H1 (cell line): ENCODE measurements at regions not wholly inside any gene's neighbourhood (a gene's known extent, or its start where the extent isn't known, plus 50 kb on each side); places are given as distances from the start of the nearest gene placed in this dataset.

Experiments used
- CTCF ChIA-PET: fragments of 300-600 bp; sonication (Branson Sonifier 250); formaldehyde crosslinking; loops from one replicate; lab custom pipeline; 2021; ENCODE audit not compliant: partially characterized antibody; lab: Charles Lee
- POLR2A ChIA-PET: fragments of 300-600 bp; sonication (Branson Sonifier 250); formaldehyde crosslinking; loops from one replicate; lab custom pipeline; 2021; ENCODE audit warnings: inconsistent platforms; ENCODE audit not compliant: partially characterized antibody; lab: Charles Lee
- DNase-seq, 2 experiments: peaks; one replicate each; pipeline versions ENCODE4 v3.0.0 to v3.0.0-alpha.2; 2010 to 2022; ENCODE audit warnings: low spot score in 2 of 2, low read depth in 1 of 2, mixed read lengths in 1 of 2
- FAIRE-seq: peaks from 2 replicates; lab custom pipeline; 2011; peaks lifted over from hg19 to GRCh38; lab: Jason Lieb, UNC
- H2AFZ ChIP-seq: 2 replicates; pipeline ENCODE4 v1.8.1; 2012; ENCODE audit warnings: low read length, inconsistent platforms
- H2AK5ac ChIP-seq: 2 replicates; pipeline ENCODE4 v1.6.1; 2013; ENCODE audit warnings: low read depth, low read length
- H2BK120ac ChIP-seq: replicated peaks from 2 replicates; pipeline ENCODE3; 2013; ENCODE audit warnings: low read depth, low read length, inconsistent platforms
- H2BK12ac ChIP-seq: 2 replicates; pipeline ENCODE4 v1.6.1; 2013; ENCODE audit warnings: low read depth, low read length
- H2BK15ac ChIP-seq: 2 replicates; pipeline ENCODE4 v1.6.1; 2013; ENCODE audit warnings: low read length
- H2BK20ac ChIP-seq: 2 replicates; pipeline ENCODE4 v1.6.1; 2013; ENCODE audit warnings: low read length
- H2BK5ac ChIP-seq: 2 replicates; pipeline ENCODE4 v1.6.1; 2013; ENCODE audit warnings: low read depth, low read length
- H3K14ac ChIP-seq: 2 replicates; pipeline ENCODE4 v1.6.1; 2013; ENCODE audit warnings: inconsistent platforms; ENCODE audit not compliant: insufficient read length
- H3K18ac ChIP-seq: 2 replicates; pipeline ENCODE4 v1.6.1; 2013; ENCODE audit warnings: low read length; ENCODE audit errors: extremely low read depth
- H3K23ac ChIP-seq: 2 replicates; pipeline ENCODE4 v1.6.1; 2013; ENCODE audit warnings: inconsistent platforms; ENCODE audit not compliant: insufficient read length
- H3K23me2 ChIP-seq: 2 replicates; pipeline ENCODE4 v1.6.1; 2013; ENCODE audit warnings: low read depth, low read length
- H3K27ac ChIP-seq: 2 replicates; pipeline ENCODE4 v1.6.1; 2011; ENCODE audit warnings: low read depth, low read length, inconsistent platforms
- H3K27me3 ChIP-seq, 4 experiments: replicated peaks in 1 of 4; 1 replicate in 1 of 4; 2 replicates in 3 of 4; pipeline versions ENCODE4 v1.6.1 to v1.8.1; 2011 to 2013; ENCODE audit warnings: low read length in 3 of 4, mild to moderate bottlenecking in 3 of 4, inconsistent platforms in 2 of 4, mixed read lengths in 2 of 4, moderate library complexity in 1 of 4; ENCODE audit not compliant: control insufficient read depth in 3 of 4, insufficient read depth in 3 of 4; ENCODE audit errors: extremely low read depth in 1 of 4
- H3K36me3 ChIP-seq, 4 experiments: 2 replicates each; pipeline versions ENCODE4 v1.6.1 to v1.8.1; 2011 to 2013; ENCODE audit warnings: mild to moderate bottlenecking in 4 of 4, low read length in 3 of 4, moderate library complexity in 2 of 4, control low read depth in 1 of 4, inconsistent platforms in 1 of 4; ENCODE audit not compliant: insufficient read depth in 4 of 4, control insufficient read depth in 2 of 4
- H3K4ac ChIP-seq: replicated peaks from 2 replicates; pipeline ENCODE3; 2013; ENCODE audit warnings: low read length, low read depth, mixed read lengths, inconsistent platforms; ENCODE audit not compliant: insufficient read length
- H3K4me1 ChIP-seq, 4 experiments: replicated peaks in 1 of 4; 1 replicate in 1 of 4; 2 replicates in 3 of 4; pipeline versions ENCODE4 v1.6.1 to v1.8.1; 2011 to 2013; ENCODE audit warnings: low read length in 3 of 4, inconsistent platforms in 2 of 4, mixed read lengths in 1 of 4; ENCODE audit not compliant: insufficient read depth in 4 of 4, control insufficient read depth in 3 of 4
- H3K4me2 ChIP-seq, 2 experiments: 2 replicates each; pipeline versions ENCODE4 v1.6.1 to v1.8.1; 2011 to 2013; ENCODE audit warnings: low read depth in 2 of 2, low read length in 2 of 2, control low read depth in 1 of 2, inconsistent platforms in 1 of 2, mild to moderate bottlenecking in 1 of 2; ENCODE audit not compliant: insufficient read depth in 1 of 2
- H3K4me3 ChIP-seq, 4 experiments: fragments of 200-600, 300-600 bp in 1 of 4; sonication (generic), shearing (Covaris generic), sonication (Bioruptor Twin) in 1 of 4; 2 replicates each; pipeline versions ENCODE4 v1.5.1 to v1.8.1; 2011 to 2016; ENCODE audit warnings: low read length in 4 of 4, low read depth in 3 of 4, control low read depth in 2 of 4, inconsistent platforms in 2 of 4, mild to moderate bottlenecking in 2 of 4, mixed read lengths in 1 of 4, moderate library complexity in 1 of 4; ENCODE audit not compliant: insufficient read depth in 2 of 4; ENCODE audit errors: extremely low read depth in 1 of 4
- H3K56ac ChIP-seq: replicated peaks from 2 replicates; pipeline ENCODE3; 2013; ENCODE audit warnings: low read depth, mild to moderate bottlenecking, mixed read lengths, low read length, inconsistent platforms; ENCODE audit not compliant: insufficient read length
- H3K79me1 ChIP-seq: 2 replicates; pipeline ENCODE4 v1.6.1; 2013; ENCODE audit warnings: low read depth, low read length, control low read depth
- H3K79me2 ChIP-seq, 2 experiments: 2 replicates each; pipeline versions ENCODE4 v1.6.1 to v1.8.1; 2012 to 2013; ENCODE audit warnings: low read length in 2 of 2, mild to moderate bottlenecking in 2 of 2, inconsistent platforms in 1 of 2; ENCODE audit not compliant: insufficient read depth in 2 of 2, control insufficient read depth in 1 of 2
- H3K9ac ChIP-seq, 4 experiments: replicated peaks in 1 of 4; 1 replicate in 1 of 4; 2 replicates in 3 of 4; pipeline versions ENCODE4 v1.6.1 to v1.8.1; 2011 to 2013; ENCODE audit warnings: low read depth in 3 of 4, low read length in 3 of 4, control low read depth in 2 of 4, mild to moderate bottlenecking in 2 of 4, moderate library complexity in 2 of 4, inconsistent platforms in 1 of 4; ENCODE audit errors: extremely low read depth in 1 of 4
- H3K9me3 ChIP-seq, 2 experiments: 2 replicates each; pipeline versions ENCODE4 v1.6.1 to v1.8.1; 2012 to 2013; ENCODE audit warnings: mild to moderate bottlenecking in 2 of 2, moderate library complexity in 2 of 2, control low read depth in 1 of 2, inconsistent platforms in 1 of 2, low read depth in 1 of 2, low read length in 1 of 2, mixed read lengths in 1 of 2; ENCODE audit not compliant: insufficient read depth in 2 of 2
- H4K20me1 ChIP-seq, 2 experiments: replicated peaks in 1 of 2; 2 replicates each; pipeline versions ENCODE3 to v1.8.1; 2011 to 2013; ENCODE audit warnings: inconsistent platforms in 2 of 2, low read length in 2 of 2, mild to moderate bottlenecking in 1 of 2; ENCODE audit not compliant: insufficient read depth in 2 of 2, control insufficient read depth in 1 of 2
- H4K5ac ChIP-seq: 2 replicates; pipeline ENCODE4 v1.6.1; 2013; ENCODE audit warnings: low read length, low read depth, mixed read lengths, inconsistent platforms; ENCODE audit not compliant: insufficient read length
- H4K8ac ChIP-seq: 2 replicates; pipeline ENCODE4 v1.8.0; 2013; ENCODE audit warnings: mild to moderate bottlenecking, moderate library complexity, low read length, inconsistent platforms; ENCODE audit not compliant: insufficient read depth; ENCODE audit errors: extremely low read depth
- H4K91ac ChIP-seq: replicated peaks from 2 replicates; pipeline ENCODE3; 2013; ENCODE audit warnings: low read length, mixed read lengths, inconsistent platforms; ENCODE audit not compliant: insufficient read length
- GABPA ChIP-seq: IDR thresholded peaks from 2 replicates; pipeline ENCODE4 v1.6.1; 2011; ENCODE audit warnings: mild to moderate bottlenecking, low read length, moderate library complexity, borderline replicate concordance; ENCODE audit not compliant: insufficient read depth
- KDM5A ChIP-seq: fragments of 200-600 bp; IDR thresholded peaks from 2 replicates; pipeline ENCODE4 v1.7.1; 2012; ENCODE audit warnings: mild to moderate bottlenecking, low read length, inconsistent platforms, mixed read lengths
- MAX ChIP-seq: IDR thresholded peaks from 2 replicates; pipeline ENCODE4 v1.6.1; 2012; ENCODE audit warnings: inconsistent platforms
- RBBP5 ChIP-seq: IDR thresholded peaks from 2 replicates; pipeline ENCODE4 v1.7.1; 2012; ENCODE audit warnings: low read depth, mild to moderate bottlenecking, inconsistent platforms, low read length, moderate library complexity, borderline replicate concordance
- WGBS, 2 experiments: shearing (Covaris generic) in 1 of 2; methylation state at CpG; one replicate each; pipeline versions ENCODE4 v1.1.6 to v1.1.7; 2013 to 2015; ENCODE audit warnings: low lambda C conversion rate in 2 of 2, mixed read lengths in 2 of 2, inconsistent platforms in 1 of 2, low coverage in 1 of 2, missing lambda C conversion rate in 1 of 2; ENCODE audit not compliant: insufficient replicate concordance in 2 of 2, insufficient coverage in 1 of 2, insufficient read length in 1 of 2; ENCODE audit errors: extremely low coverage in 1 of 2, missing lambda C conversion rate in 1 of 2; 5-methylcytosine and 5-hydroxymethylcytosine counted together

- Histone ChIP-seq H3K18ac (no peak overlapping the region), H3K4me1 (no peaks in the 10 kb centered on the region), H2BK120ac (no peak overlapping the region), H3K79me1 (no peaks in the 10 kb centered on the region), H3K27me3 (no peaks in the 10 kb centered on the region), H2BK15ac (no peak overlapping the region), H3K4ac (no peak overlapping the region), H3K14ac (no peak overlapping the region), H3K4me3 (no peak overlapping the region), H3K79me2 (no peaks in the 10 kb centered on the region), H3K9me3 (no peaks in the 10 kb centered on the region), H4K91ac (no peak overlapping the region), H2BK12ac (no peak overlapping the region), H4K8ac (no peak overlapping the region), H3K4me2 (no peak overlapping the region), H3K36me3 (no peaks in the 10 kb centered on the region), H3K56ac (no peak overlapping the region), H3K9ac (no peak overlapping the region), H3K23me2 (no peaks in the 10 kb centered on the region), H3K27ac (no peak overlapping the region), H4K20me1 (no peaks in the 10 kb centered on the region), H2AFZ (0 out of 2 replicates have a peak overlapping the region, but pooled peaks have one; percentile 23), H2AK5ac (no peak overlapping the region), H4K5ac (no peak overlapping the region), H2BK20ac (no peak overlapping the region), H2BK5ac (no peak overlapping the region), H3K23ac (no peak overlapping the region)
- WGBS, 2 experiments, result 92% methylated on average over 1 of the region's 1 CpG; no CpG with 5 or more reads in 1 of the 2 experiments
- POLR2A ChIA-PET, result no interaction called here
- FAIRE-seq (no peak), DNase-seq (no peak)
- CTCF ChIA-PET, result interaction anchor here (0.6 kb wide), 1 partner anchor 44 kb away, joined by 4 read pairs; no protein-coding TSS in a partner anchor
- TF ChIP-seq GABPA, result no peak
- no peak for TF ChIP-seq KDM5A
- no peak for TF ChIP-seq MAX
- no peak for TF ChIP-seq RBBP5
Measured at GRCh38 chr14:78070344-78070743, 99.8 kb upstream of the NRXN3 start.
